Thymus (tissue), 11 donors: ENCODE measurements at regions not wholly inside any gene's neighbourhood (a gene's known extent, or its start where the extent isn't known, plus 50 kb on each side); places are given as distances from the start of the nearest gene placed in this dataset.
"Not testable (repeated sequence)": the region's sequence is repeated elsewhere in the genome, so short reads cannot be mapped to it uniquely, and the experiment has no call there.

Experiments used
- DNase-seq, 9 donors: peaks; one replicate each; pipeline ENCODE4 v3.0.0-alpha.2; 2013; ENCODE audit warnings: low spot score in 9 of 9, low read depth in 6 of 9, missing footprints in 1 of 9
- H3K27ac ChIP-seq, 2 donors: one replicate each; pipeline ENCODE4 v1.5.1; 2013; ENCODE audit warnings: control low read depth in 1 of 2, low read depth in 1 of 2, low read length in 1 of 2, mild to moderate bottlenecking in 1 of 2, moderate library complexity in 1 of 2
- H3K27me3 ChIP-seq, 2 donors: one replicate each; pipeline ENCODE4 v1.5.1; 2013; ENCODE audit warnings: low read length in 1 of 2; ENCODE audit not compliant: control insufficient read depth in 2 of 2, insufficient read depth in 1 of 2
- H3K36me3 ChIP-seq, 2 donors: one replicate each; pipeline ENCODE4 v1.5.1; 2013; ENCODE audit warnings: low read length in 1 of 2, mild to moderate bottlenecking in 1 of 2, moderate library complexity in 1 of 2; ENCODE audit not compliant: control insufficient read depth in 2 of 2, insufficient read depth in 2 of 2
- H3K4me1 ChIP-seq, 2 donors: one replicate each; pipeline ENCODE4 v1.5.1; 2013; ENCODE audit warnings: low read length in 2 of 2; ENCODE audit not compliant: control insufficient read depth in 2 of 2, insufficient read depth in 2 of 2
- H3K4me3 ChIP-seq, 2 donors: one replicate each; pipeline ENCODE4 v1.5.1; 2013; ENCODE audit warnings: low read length in 2 of 2, control low read depth in 1 of 2, mild to moderate bottlenecking in 1 of 2
- H3K9me3 ChIP-seq, 2 donors: one replicate each; pipeline ENCODE4 v1.5.1; 2013; ENCODE audit warnings: low read length in 1 of 2, mild to moderate bottlenecking in 1 of 2; ENCODE audit not compliant: control insufficient read depth in 2 of 2, insufficient read depth in 1 of 2
- whole genome bisulfite sequencing: extraction: QIAGEN DNeasy Blood & Tissue Kit; methylation state at CpG from one replicate; pipeline ENCODE4 v1.1.7; 2013; 5-methylcytosine and 5-hydroxymethylcytosine counted together
- donor health status: healthy.

DNA sequence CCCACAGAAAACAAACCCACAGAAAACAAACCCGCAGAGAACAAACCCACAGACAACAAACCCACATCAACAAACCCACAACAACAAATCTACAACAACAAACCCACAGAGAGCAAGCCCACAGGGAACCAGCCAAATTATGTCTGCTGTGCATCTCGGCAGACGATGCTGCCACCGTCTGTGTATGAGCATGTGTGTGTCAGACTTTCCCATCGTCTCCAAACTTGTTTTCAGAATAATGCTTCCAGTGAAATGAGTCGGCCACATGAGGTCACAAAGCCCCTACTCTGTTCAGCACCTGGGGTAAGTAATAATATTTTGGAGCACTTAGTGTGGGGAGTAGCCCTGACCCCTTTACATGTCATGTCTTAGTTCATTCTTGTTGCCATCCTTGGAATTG lies 2745.3 kb upstream of the TPTE start:
- not testable (repeated sequence) for H3K27me3 ChIP-seq, H3K4me1 ChIP-seq, H3K9me3 ChIP-seq, H3K4me3 ChIP-seq, H3K27ac ChIP-seq, H3K36me3 ChIP-seq, DNase-seq
- WGBS = 18% methylated on average over 1 of the region's 6 CpGs

DNA sequence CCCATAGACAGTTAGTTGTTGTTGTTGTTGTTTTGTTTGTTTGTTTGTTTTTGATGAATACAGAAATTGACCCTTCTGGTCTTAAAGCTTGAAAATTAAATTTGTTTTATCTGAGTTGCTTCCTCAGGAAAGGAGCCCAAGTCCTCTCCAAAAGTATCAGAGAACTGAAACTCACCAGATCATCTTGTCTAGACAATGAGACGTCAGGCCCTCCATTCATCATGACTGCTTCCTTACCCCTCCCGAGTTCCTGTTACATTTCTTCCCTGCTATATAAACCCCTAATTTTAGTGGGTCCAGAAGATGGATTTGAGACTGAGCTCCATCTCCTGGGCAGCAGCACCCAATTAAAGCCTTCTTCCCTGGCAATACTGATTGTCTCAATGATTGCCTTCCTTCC lies 2744.8 kb upstream of the TPTE start:
- H3K4me3 ChIP-seq, DNase-seq, H3K4me1 ChIP-seq, H3K9me3 ChIP-seq, H3K27me3 ChIP-seq, H3K27ac ChIP-seq, H3K36me3 ChIP-seq: not testable (repeated sequence)
- no CpG with 5 or more reads among the region's 2 CpGs for WGBS

DNA sequence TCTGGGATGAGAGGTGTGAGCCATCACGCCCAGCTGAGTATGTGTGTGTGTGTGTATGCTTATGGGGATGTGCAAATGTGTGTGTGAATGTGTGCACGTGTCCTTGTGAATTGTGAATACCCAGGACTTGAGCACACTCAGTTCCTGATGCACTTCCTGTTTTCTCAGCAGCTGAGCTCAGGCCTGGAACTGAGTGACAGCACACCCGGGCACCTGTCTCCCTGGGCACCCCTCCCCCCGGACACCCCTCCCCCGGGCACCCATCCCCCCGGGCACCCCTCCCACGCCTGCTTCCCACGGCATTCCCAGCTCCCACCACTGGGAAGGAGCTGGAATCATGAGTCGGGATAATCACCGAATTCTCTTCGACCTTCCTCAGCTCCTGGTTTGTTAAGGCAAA lies 2744.1 kb upstream of the TPTE start:
- 52% methylated on average over 8 of the region's 11 CpGs for WGBS
- not testable (repeated sequence) for H3K4me1 ChIP-seq, H3K4me3 ChIP-seq, DNase-seq, H3K9me3 ChIP-seq, H3K36me3 ChIP-seq, H3K27me3 ChIP-seq, H3K27ac ChIP-seq

DNA sequence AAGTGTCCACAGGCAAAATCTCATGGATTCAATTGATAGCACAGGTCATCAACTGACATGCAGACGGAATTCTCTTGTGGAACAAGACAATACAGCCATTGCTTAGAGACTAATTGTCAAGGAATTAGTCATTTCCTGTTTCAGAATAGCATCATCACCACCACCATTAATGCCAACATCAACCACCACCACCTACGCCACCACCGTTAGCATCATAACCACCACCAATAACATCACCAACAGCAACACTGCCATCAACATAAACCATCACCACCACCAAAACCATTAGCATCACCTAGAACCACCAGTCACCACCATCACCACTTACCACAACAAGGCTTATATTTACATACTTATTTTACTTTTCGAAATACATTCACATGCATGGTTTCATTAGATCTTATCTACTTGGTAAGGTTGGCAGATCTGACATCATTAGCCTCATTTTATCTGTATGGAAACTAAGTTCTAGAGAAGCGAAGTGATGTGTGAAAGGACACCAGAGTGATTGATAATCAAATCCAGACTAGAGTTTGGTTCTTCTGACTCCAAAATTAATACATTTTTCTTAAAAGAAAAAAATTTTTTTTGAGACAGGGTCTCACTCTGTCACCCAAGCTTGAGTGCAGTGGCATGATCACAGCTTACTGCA lies 2733.8 kb upstream of the TPTE start:
- H3K27me3 ChIP-seq, H3K36me3 ChIP-seq, H3K27ac ChIP-seq, H3K4me1 ChIP-seq, H3K4me3 ChIP-seq, DNase-seq, H3K9me3 ChIP-seq: not testable (repeated sequence)
- WGBS = no CpG with 5 or more reads among the region's 5 CpGs

DNA sequence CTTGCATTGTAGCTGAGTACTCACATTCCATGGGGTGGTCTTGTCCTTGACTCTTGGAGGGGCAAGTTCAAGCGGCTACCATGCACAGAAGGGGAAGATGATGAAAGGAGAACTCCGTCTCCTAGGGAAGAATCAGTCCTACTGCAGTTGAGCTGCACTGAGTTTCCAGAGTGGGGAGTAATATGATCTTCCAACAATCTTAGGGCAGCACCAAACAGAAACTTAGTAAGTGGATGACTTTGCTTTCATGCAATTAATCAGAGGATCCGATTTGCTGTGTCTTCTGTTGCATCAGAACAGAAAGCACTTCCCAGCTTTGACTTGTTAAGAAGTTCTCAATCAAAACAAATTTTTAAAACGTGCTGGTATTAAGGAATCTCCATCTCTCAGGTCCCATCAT lies 2727.6 kb upstream of the TPTE start:
- not testable (repeated sequence) for H3K4me1 ChIP-seq, H3K27ac ChIP-seq, H3K36me3 ChIP-seq, DNase-seq, H3K9me3 ChIP-seq, H3K4me3 ChIP-seq, H3K27me3 ChIP-seq
- WGBS = no CpG with 5 or more reads among the region's 4 CpGs

DNA sequence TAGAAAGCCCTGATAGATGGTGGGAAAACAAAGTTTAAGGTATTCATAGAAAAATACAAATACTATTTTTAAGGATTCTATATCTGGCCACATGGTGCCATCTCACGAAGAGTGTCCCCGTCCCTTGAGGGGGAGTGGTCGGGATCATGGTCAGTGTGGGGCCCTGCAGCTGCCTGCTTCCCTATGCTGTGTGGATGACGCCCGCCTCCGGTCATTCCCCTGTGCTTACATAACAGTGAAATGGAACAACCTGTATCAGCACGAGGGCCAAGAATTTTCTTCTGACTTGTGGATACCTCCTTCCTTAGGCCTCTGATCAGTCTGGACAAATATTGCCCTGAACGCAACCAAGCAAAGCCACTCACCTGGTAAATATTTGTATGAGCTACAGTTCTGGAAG lies 2724.1 kb upstream of the TPTE start:
- H3K4me3 ChIP-seq, H3K4me1 ChIP-seq, H3K9me3 ChIP-seq, H3K27ac ChIP-seq, H3K27me3 ChIP-seq, H3K36me3 ChIP-seq, DNase-seq: not testable (repeated sequence)
- no CpG with 5 or more reads among the region's 8 CpGs for WGBS

DNA sequence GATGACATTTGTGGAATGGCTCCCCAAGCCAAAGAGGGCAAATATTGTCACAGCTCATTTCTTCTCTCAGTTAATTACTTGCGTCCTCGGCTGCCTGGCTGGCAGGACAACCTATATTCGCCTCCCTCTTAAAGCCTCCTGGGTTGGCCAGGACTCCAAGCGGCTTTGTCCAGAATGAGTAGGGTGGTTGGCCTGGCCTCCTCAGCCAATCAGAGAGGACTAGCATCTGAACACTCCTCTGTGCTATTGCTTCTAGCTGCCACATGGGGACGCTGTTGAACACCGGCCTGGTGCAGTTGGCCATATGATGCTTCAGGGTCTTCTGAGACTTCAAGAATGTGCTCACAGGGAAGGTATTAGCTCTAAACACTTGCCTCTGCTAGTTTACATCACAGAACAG lies 2722.9 kb upstream of the TPTE start:
- 79% methylated on average over 2 of the region's 6 CpGs for WGBS
- H3K36me3 ChIP-seq, DNase-seq: not testable (repeated sequence)

DNA sequence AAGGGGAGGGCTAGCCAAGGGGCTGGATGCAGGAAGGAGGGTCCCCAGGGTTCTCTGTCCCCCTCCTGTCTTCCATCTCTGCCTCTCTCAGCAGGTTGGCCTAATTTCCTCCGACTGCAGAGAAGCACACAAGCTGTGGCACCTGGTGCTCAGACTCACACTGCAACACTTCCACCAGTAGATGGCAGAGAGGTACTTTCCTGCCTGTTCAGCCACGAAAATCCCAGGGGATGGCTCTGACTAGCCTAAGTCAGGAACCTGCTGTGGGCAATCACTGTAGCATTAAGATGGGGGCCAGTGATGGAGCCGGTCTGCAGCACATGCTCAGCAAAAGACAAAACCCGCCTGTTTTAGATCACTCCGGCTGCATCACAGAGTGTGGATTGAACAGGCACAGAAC lies 2721.7 kb upstream of the TPTE start:
- H3K36me3 ChIP-seq, H3K27me3 ChIP-seq, H3K4me3 ChIP-seq, H3K27ac ChIP-seq, H3K9me3 ChIP-seq, H3K4me1 ChIP-seq, DNase-seq: not testable (repeated sequence)
- no CpG with 5 or more reads among the region's 5 CpGs for WGBS

More for the DNA sequence above, 2722.9 kb upstream of the TPTE start:
- H3K4me3 ChIP-seq, H3K27ac ChIP-seq, H3K27me3 ChIP-seq, H3K4me1 ChIP-seq, H3K9me3 ChIP-seq: not testable (repeated sequence)

DNA sequence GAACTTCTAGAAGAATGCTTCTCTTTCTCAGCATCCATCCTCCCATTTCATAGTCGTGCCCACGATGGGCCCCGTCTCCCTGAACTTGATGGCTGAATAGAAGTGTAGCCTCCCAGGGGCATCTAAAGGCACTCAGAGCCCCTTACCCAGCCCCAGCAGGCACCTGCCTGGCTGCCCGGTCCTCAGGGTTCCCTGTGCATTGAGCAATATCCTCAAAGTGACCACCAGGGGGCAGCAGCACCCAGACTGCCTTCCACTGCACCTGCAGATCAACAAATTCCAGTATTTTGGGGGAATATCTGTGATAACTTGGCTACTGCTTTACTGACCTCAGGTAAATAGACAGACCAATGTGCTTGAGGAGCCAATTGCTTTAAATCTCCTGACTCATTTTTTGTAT lies 2707.9 kb upstream of the TPTE start:
- not testable (repeated sequence) for H3K27ac ChIP-seq, DNase-seq, H3K9me3 ChIP-seq, H3K4me3 ChIP-seq, H3K36me3 ChIP-seq, H3K27me3 ChIP-seq, H3K4me1 ChIP-seq
- WGBS = no CpG with 5 or more reads among the region's 4 CpGs

DNA sequence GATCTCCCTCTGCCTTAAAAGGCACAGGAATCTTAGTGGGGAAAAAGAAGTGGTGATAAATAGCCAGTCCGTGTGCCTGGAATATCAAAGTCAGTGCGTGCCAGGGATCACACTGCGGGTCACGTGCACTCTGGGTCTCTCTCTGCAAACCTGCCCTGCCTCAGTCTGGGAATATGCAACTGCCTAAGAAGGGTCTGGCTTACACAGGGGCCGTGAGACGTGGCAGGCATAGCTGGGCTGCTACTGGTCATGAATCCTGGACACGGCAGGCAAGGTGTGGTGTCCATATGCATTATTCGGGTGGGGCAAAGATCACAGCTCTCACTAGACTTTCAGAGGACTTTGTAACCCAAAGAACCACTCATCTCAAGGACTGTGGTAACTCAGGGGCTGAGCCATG lies 2704.4 kb upstream of the TPTE start:
- no CpG with 5 or more reads among the region's 8 CpGs for WGBS
- H3K4me1 ChIP-seq, H3K27ac ChIP-seq, H3K9me3 ChIP-seq, H3K4me3 ChIP-seq, H3K27me3 ChIP-seq, DNase-seq, H3K36me3 ChIP-seq: not testable (repeated sequence)
